GM19397 (cell line): ENCODE measurements at regions not wholly inside any gene's neighbourhood (a gene's known extent, or its start where the extent isn't known, plus 50 kb on each side); places are given as distances from the start of the nearest gene placed in this dataset.

ENCODE experiments used
- ATAC-seq: cut with Tn5 transposase; IDR thresholded peaks from one replicate; pipeline ENCODE4 v1.9.1; 2021; ENCODE audit warnings: mild to moderate bottlenecking, moderate library complexity; ENCODE audit not compliant: unreplicated experiment

DNA sequence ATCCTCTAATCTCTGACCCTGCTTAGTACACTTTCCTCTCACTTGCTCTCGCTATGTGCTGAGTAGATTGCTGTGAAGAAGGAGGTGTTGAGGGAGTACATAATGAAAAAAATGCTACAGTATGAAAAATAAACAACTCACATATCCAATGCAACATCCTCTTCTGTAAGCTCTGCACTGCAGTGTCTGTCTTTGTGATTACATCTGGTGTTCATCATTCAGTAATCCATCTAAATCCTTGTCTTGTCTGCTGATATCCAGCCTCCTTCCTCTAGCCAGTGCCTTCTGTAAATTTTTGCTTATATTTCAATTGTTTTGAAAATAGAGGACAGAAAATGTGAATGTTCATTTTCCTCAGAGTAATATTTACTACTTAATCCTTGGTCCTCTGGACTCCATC, 57.4 kb upstream of the CDH12 start:
- ATAC-seq = no peak

DNA sequence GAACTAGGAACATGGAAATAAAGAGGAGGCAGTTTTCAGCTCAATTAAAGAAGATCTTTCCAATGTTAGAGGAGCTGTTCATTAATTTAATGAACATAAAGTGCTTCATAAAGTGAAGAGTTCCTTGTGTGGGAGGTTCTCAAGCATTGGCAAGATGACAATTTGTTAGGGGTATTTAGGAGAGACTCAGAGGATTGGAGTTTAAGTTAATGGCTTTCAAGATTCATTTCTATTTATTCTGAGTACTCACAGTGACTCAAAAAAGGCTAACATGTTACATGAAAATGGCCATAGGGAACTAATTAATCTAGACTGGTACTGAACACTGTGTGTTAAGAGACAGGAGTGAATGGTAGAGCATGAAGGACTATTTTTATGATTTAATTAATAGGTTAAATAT, 55.4 kb upstream of the CDH12 start:
- ATAC-seq = no peak

DNA sequence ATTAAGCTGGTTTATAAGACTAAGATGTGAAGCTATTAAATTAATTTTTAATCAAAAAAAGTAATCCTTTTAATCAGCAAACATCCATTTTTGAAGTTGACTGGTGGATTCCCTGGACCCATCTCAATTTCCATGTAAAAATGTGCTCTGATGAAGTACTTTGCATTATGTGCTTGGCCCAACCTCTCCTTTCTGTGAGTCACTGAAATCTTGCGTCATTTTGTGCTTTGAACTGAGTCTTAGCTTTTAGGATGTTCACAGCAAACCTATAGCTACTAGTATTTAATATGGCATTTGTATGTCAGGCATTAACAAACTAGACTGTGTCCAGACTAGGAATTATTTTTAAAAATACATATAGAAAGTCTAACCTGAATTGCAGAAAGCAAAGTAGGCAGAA, 55.0 kb upstream of the CDH12 start:
- no peak for ATAC-seq
